Esophagus squamous epithelium (tissue), 5 donors: ENCODE measurements at regions not wholly inside any gene's neighbourhood (a gene's known extent, or its start where the extent isn't known, plus 50 kb on each side); places are given as distances from the start of the nearest gene placed in this dataset.

Experiments used
- DNase-seq: peaks from one replicate; lab custom pipeline; 2025; lab: John Stamatoyannopoulos, UW
- H3K27ac ChIP-seq, 4 donors: fragments of 200-600 bp; sonication (generic); one replicate each; pipeline ENCODE4 v1.5.1; 2016 to 2019; ENCODE audit warnings: mild to moderate bottlenecking in 1 of 4
- H3K27me3 ChIP-seq, 4 donors: fragments of 200-600 bp; sonication (generic); 1 replicate in 3 of 4; 2 replicates in 1 of 4; pipeline versions ENCODE4 v1.5.1 to v1.6.0; 2017 to 2021; ENCODE audit warnings: antibody characterized with exemption in 1 of 4
- H3K36me3 ChIP-seq, 3 donors: fragments of 200-600 bp; sonication (generic); one replicate each; pipeline ENCODE4 v1.5.1; 2016 to 2019
- H3K4me1 ChIP-seq, 3 donors: fragments of 200-600 bp; sonication (generic); one replicate each; pipeline ENCODE4 v1.5.1; 2017 to 2019
- H3K4me3 ChIP-seq, 4 donors: fragments of 200-600 bp; sonication (generic); 1 replicate in 3 of 4; 2 replicates in 1 of 4; pipeline ENCODE4 v1.5.1; 2016 to 2019; ENCODE audit warnings: mild to moderate bottlenecking in 2 of 4, moderate library complexity in 1 of 4
- H3K9me3 ChIP-seq, 3 donors: fragments of 200-600 bp; sonication (generic); one replicate each; pipeline ENCODE4 v1.5.1; 2016 to 2019
- CTCF ChIP-seq, 6 experiments: fragments of 450-650 bp in 4 of 6; fragments of 200-600 bp in 2 of 6; sonication (generic) in 2 of 6; IDR thresholded peaks; one replicate each; pipeline ENCODE4 v1.5.1; 2016 to 2019; ENCODE audit warnings: antibody characterized with exemption in 6 of 6, mild to moderate bottlenecking in 4 of 6, moderate library complexity in 4 of 6
- POLR2A ChIP-seq, 4 donors: fragments of 450-650 bp; IDR thresholded peaks; one replicate each; pipeline ENCODE4 v1.6.1; 2017; ENCODE audit warnings: antibody characterized with exemption in 4 of 4, mild to moderate bottlenecking in 4 of 4, moderate library complexity in 3 of 4
- WGBS, 2 donors: methylation state at CpG; one replicate each; pipeline ENCODE4 v1.1.5; 2018; 5-methylcytosine and 5-hydroxymethylcytosine counted together
- intact Hi-C: fragments of 100-400 bp; cut with DNase I; formaldehyde crosslinking; loops from one replicate; pipeline ENCODE4 v1.15.0; 2022
- donor health status: DM: yes; HTN: yes; CAD: no.

- no peak overlapping the region for H3K27ac ChIP-seq
- 85 to 90% methylated on average over 1 of the region's 1 CpG for WGBS, 2 donors
- H3K27me3 ChIP-seq = no peaks in the 10 kb centered on the region
- no peak overlapping the region for H3K4me3 ChIP-seq
- DNase-seq = no peak
- no peaks in the 10 kb centered on the region for H3K4me1 ChIP-seq
- intact Hi-C loops = no loop called here
- no peaks in the 10 kb centered on the region for H3K36me3 ChIP-seq
- TF ChIP-seq CTCF (IDR thresholded peaks at IDR 0.05) (no peak), POLR2A (IDR thresholded peaks at IDR 0.05) (no peak)
- H3K9me3 ChIP-seq = no peaks in the 10 kb centered on the region
These were observed 50.1 kb upstream of the EFEMP1 start for GRCh38 chr2:55973673-55974072.

GRCh38 chr2:55976681-55977080 lies 53.1 kb upstream of the EFEMP1 start:
- Histone ChIP-seq H3K4me1 (no peaks in the 10 kb centered on the region), H3K9me3 (no peaks in the 10 kb centered on the region), H3K36me3 (no peaks in the 10 kb centered on the region), H3K27me3 (no peaks in the 10 kb centered on the region), H3K4me3 (no peak overlapping the region), H3K27ac (no peak overlapping the region)
- intact Hi-C loops = no loop called here
- no peak for TF ChIP-seq POLR2A (IDR thresholded peaks at IDR 0.05)
- no peak for TF ChIP-seq CTCF (IDR thresholded peaks at IDR 0.05)
- no peak for DNase-seq

GRCh38 chr2:55985406-55985805 lies 61.8 kb upstream of the EFEMP1 start:
- DNase-seq = no peak
- Histone ChIP-seq H3K9me3 (no peaks in the 10 kb centered on the region), H3K36me3 (no peaks in the 10 kb centered on the region), H3K4me3 (no peak overlapping the region), H3K4me1 (no peaks in the 10 kb centered on the region), H3K27me3 (no peaks in the 10 kb centered on the region), H3K27ac (no peak overlapping the region)
- intact Hi-C loops = no loop called here
- 43 to 72% methylated on average over 1 of the region's 1 CpG for WGBS, 2 donors
- TF ChIP-seq POLR2A (IDR thresholded peaks at IDR 0.05) (no peak), CTCF (IDR thresholded peaks at IDR 0.05) (no peak)

- no peak for TF ChIP-seq CTCF (IDR thresholded peaks at IDR 0.05)
These were observed 62.4 kb upstream of the EFEMP1 start for GRCh38 chr2:55986001-55986400.

GRCh38 chr2:55986700-55987440 lies 63.3 kb upstream of the EFEMP1 start:
- Histone ChIP-seq H3K27me3 (no peaks in the 10 kb centered on the region), H3K27ac (no peak overlapping the region), H3K36me3 (no peaks in the 10 kb centered on the region), H3K4me1 (no peaks in the 10 kb centered on the region), H3K9me3 (no peaks in the 10 kb centered on the region), H3K4me3 (no peak overlapping the region)
- intact Hi-C loops = no loop called here
- TF ChIP-seq CTCF (IDR thresholded peaks at IDR 0.05) (no peak), POLR2A (IDR thresholded peaks at IDR 0.05) (no peak)
- no peak for DNase-seq

More at GRCh38 chr2:55986001-55986400, 62.4 kb upstream of the EFEMP1 start:
- Histone ChIP-seq H3K27ac (no peak overlapping the region), H3K27me3 (no peaks in the 10 kb centered on the region), H3K9me3 (no peaks in the 10 kb centered on the region), H3K4me1 (no peaks in the 10 kb centered on the region), H3K36me3 (no peaks in the 10 kb centered on the region), H3K4me3 (no peak overlapping the region)
- intact Hi-C loops = no loop called here
- 70 to 86% methylated on average over 2 of the region's 2 CpGs for WGBS, 2 donors
- DNase-seq = no peak
